K562 (cell line): ENCODE measurements at regions not wholly inside any gene's neighbourhood (a gene's known extent, or its start where the extent isn't known, plus 50 kb on each side); places are given as distances from the start of the nearest gene placed in this dataset.

Source experiments
- ATAC-seq: fragments of 200-7000 bp; cut with Tn5 transposase; 3 replicates; pipeline ENCODE4 v1.9.1; 2020; ENCODE audit warnings: moderate library complexity
- BruUV-seq: library from RNA; stranded (reverse); fragments of 400-500 nt; replicated peaks from 2 replicates; lab custom pipeline; 2021; lab: Mats Ljungman, UMichigan
- CTCF ChIA-PET: fragments of 300-600 bp; formaldehyde crosslinking; extraction: SDS; loops from one replicate; lab custom pipeline; 2021; ENCODE audit warnings: low intra/inter-chr PET ratio; lab: Yijun Ruan, JAX
- POLR2A ChIA-PET: fragments of 300-600, 350-650 bp; sonication (Branson Sonifier 250); formaldehyde crosslinking; extraction: SDS; loops from one replicate; lab custom pipeline; 2021; ENCODE audit warnings: antibody characterized with exemption, inconsistent platforms; lab: Yijun Ruan, JAX
- DNase-seq, 4 experiments: peaks; one replicate each; pipeline versions ENCODE4 v3.0.0 to v3.0.0-alpha.2; 2011 to 2018; ENCODE audit warnings: low spot score in 3 of 4, mixed read lengths in 3 of 4; ENCODE audit errors: extremely low read depth in 1 of 4
- FAIRE-seq: peaks from 2 replicates; lab custom pipeline; 2011; peaks lifted over from hg19 to GRCh38; lab: Jason Lieb, UNC
- H2AFZ ChIP-seq: 2 replicates; pipeline ENCODE4 v1.6.0; 2011; ENCODE audit warnings: low read depth, low read length, control low read depth, inconsistent platforms
- H3K27ac ChIP-seq: fragments of 200-600 bp; 3 replicates; pipeline ENCODE4 v1.8.0; 2011; ENCODE audit warnings: low read depth, mild to moderate bottlenecking, control low read depth, inconsistent platforms, low read length, moderate library complexity, mixed read lengths; ENCODE audit errors: extremely low read depth
- H3K27me3 ChIP-seq, 2 experiments: fragments of 300-600 bp in 1 of 2; 2 replicates in 1 of 2; 3 replicates in 1 of 2; pipeline versions ENCODE4 v1.6.0 to v1.8.0; 2011; ENCODE audit warnings: inconsistent platforms in 2 of 2, low read length in 2 of 2, mild to moderate bottlenecking in 1 of 2, mixed read lengths in 1 of 2, moderate library complexity in 1 of 2; ENCODE audit not compliant: control insufficient read depth in 2 of 2, insufficient read depth in 2 of 2
- H3K36me3 ChIP-seq: fragments of 300-600 bp; 3 replicates; pipeline ENCODE4 v1.8.0; 2011; ENCODE audit warnings: mild to moderate bottlenecking, low read length, inconsistent platforms; ENCODE audit not compliant: control insufficient read depth, insufficient read depth
- H3K4me1 ChIP-seq, 2 experiments: fragments of 200-600 bp in 1 of 2; replicated peaks in 1 of 2; 2 replicates in 1 of 2; 3 replicates in 1 of 2; pipeline versions ENCODE4 v1.5.1 to v1.8.0; 2011; ENCODE audit warnings: inconsistent platforms in 2 of 2, low read length in 2 of 2, mild to moderate bottlenecking in 1 of 2, mixed read lengths in 1 of 2, moderate library complexity in 1 of 2; ENCODE audit not compliant: control insufficient read depth in 2 of 2, insufficient read depth in 2 of 2
- H3K4me2 ChIP-seq: 2 replicates; pipeline ENCODE4 v1.6.1; 2011; ENCODE audit warnings: low read length, control low read depth, inconsistent platforms, mixed read lengths; ENCODE audit not compliant: insufficient read depth
- H3K4me3 ChIP-seq: fragments of 200-600 bp; sonication (generic), shearing (Covaris generic); 2 replicates; pipeline ENCODE4 v1.5.1; 2016; ENCODE audit warnings: control low read depth, inconsistent platforms
- H3K79me2 ChIP-seq: fragments of 200-600 bp; 3 replicates; pipeline ENCODE4 v1.8.0; 2011; ENCODE audit warnings: low read length, inconsistent platforms; ENCODE audit not compliant: control insufficient read depth, insufficient read depth
- H3K9ac ChIP-seq, 2 experiments: 2 replicates each; pipeline versions ENCODE4 v1.6.0 to v1.6.1; 2011; ENCODE audit warnings: low read depth in 2 of 2, low read length in 2 of 2, control low read depth in 1 of 2, inconsistent platforms in 1 of 2, mild to moderate bottlenecking in 1 of 2, mixed read lengths in 1 of 2; ENCODE audit not compliant: insufficient read depth in 1 of 2
- H3K9me1 ChIP-seq: one replicate; pipeline ENCODE4 v1.6.0; 2011; ENCODE audit warnings: inconsistent platforms, mild to moderate bottlenecking, low read length, moderate library complexity; ENCODE audit not compliant: control insufficient read depth, insufficient read depth
- H3K9me3 ChIP-seq: replicated peaks from 2 replicates; pipeline ENCODE4 v1.5.1; 2011; ENCODE audit warnings: low read depth, low read length, inconsistent platforms; ENCODE audit not compliant: control insufficient read depth, insufficient read depth
- H4K20me1 ChIP-seq: replicated peaks from 2 replicates; pipeline ENCODE4 v1.6.1; 2011; ENCODE audit warnings: low read length, inconsistent platforms, mixed read lengths; ENCODE audit not compliant: control insufficient read depth, insufficient read depth
- CBFA2T2 ChIP-seq: fragments of 450-650 bp; conservative IDR thresholded peaks from 2 replicates; pipeline ENCODE4 v1.6.1; 2017; ENCODE audit warnings: mild to moderate bottlenecking
- CHCHD3 ChIP-seq: fragments of 250-450 bp; sonication (Bioruptor Pico); IDR thresholded peaks from 2 replicates; pipeline ENCODE4 v2.1.2; 2022; ENCODE audit warnings: mild to moderate bottlenecking
- CREB1 ChIP-seq, 2 experiments: sonication (generic) in 1 of 2; formaldehyde crosslinking in 1 of 2; IDR thresholded peaks; 2 replicates each; pipeline versions ENCODE4 v1.6.1 to v1.8.0; 2012 to 2022; ENCODE audit warnings: inconsistent platforms in 1 of 2, mild to moderate bottlenecking in 1 of 2, missing genetic modification reagents in 1 of 2, moderate library complexity in 1 of 2
- FOXK2 ChIP-seq, 2 experiments: fragments of 450-650 bp; IDR thresholded peaks in 1 of 2; conservative IDR thresholded peaks in 1 of 2; 2 replicates each; pipeline ENCODE4 v1.6.1; 2016; ENCODE audit warnings: low read depth in 2 of 2, mild to moderate bottlenecking in 1 of 2
- JUND ChIP-seq, 2 experiments: IDR thresholded peaks; 2 replicates in 1 of 2; 3 replicates in 1 of 2; pipeline ENCODE4 v1.6.1; 2011; ENCODE audit warnings: borderline replicate concordance in 2 of 2, low read depth in 2 of 2, low read length in 2 of 2, improper control_type of control experiment in 1 of 2, missing biosample characterization in 1 of 2, missing genetic modification characterization in 1 of 2, missing genetic modification reagents in 1 of 2
- MTA3 ChIP-seq: fragments of 450-650 bp; formaldehyde crosslinking; IDR thresholded peaks from 2 replicates; pipeline ENCODE4 v1.6.1; 2017; ENCODE audit warnings: mild to moderate bottlenecking, borderline replicate concordance
- MYBL2 ChIP-seq, 2 experiments: fragments of 450-650 bp in 1 of 2; sonication (generic) in 1 of 2; formaldehyde crosslinking in 1 of 2; IDR thresholded peaks; 2 replicates each; pipeline versions ENCODE4 v1.6.1 to v1.8.1; 2017 to 2022; ENCODE audit warnings: borderline replicate concordance in 1 of 2, inconsistent platforms in 1 of 2, low read depth in 1 of 2, mild to moderate bottlenecking in 1 of 2, missing genetic modification reagents in 1 of 2, moderate library complexity in 1 of 2
- NEUROD1 ChIP-seq: fragments of 150-350 bp; IDR thresholded peaks from 2 replicates; pipeline ENCODE4 v1.6.1; 2014; ENCODE audit warnings: borderline replicate concordance, low read length, low read depth; ENCODE audit not compliant: partially characterized antibody
- POLR2H ChIP-seq: IDR thresholded peaks from 2 replicates; pipeline ENCODE4 v1.6.1; 2016; ENCODE audit warnings: missing genetic modification characterization, low read depth, mild to moderate bottlenecking, control low read depth, missing compliant biosample characterization, moderate library complexity
- RBM39 ChIP-seq: fragments of 200-400 bp; formaldehyde crosslinking; optimal IDR thresholded peaks from 2 replicates; pipeline ENCODE3; 2018; ENCODE audit warnings: low read depth, low read length
- SFPQ ChIP-seq: fragments of 200-400 bp; formaldehyde crosslinking; IDR thresholded peaks from 2 replicates; pipeline ENCODE4 v1.6.1; 2017; ENCODE audit warnings: mild to moderate bottlenecking, low read depth, low read length, moderate library complexity
- SMAD2 ChIP-seq: fragments of 150-350 bp; IDR thresholded peaks from 2 replicates; pipeline ENCODE4 v1.6.1; 2014; ENCODE audit warnings: low read depth, mild to moderate bottlenecking, low read length
- SP1 ChIP-seq: sonication (generic); formaldehyde crosslinking; IDR thresholded peaks from 2 replicates; pipeline ENCODE4 v1.8.1; 2022; ENCODE audit warnings: mild to moderate bottlenecking, missing genetic modification reagents
- ZBTB33 ChIP-seq: sonication (generic); formaldehyde crosslinking; IDR thresholded peaks from 2 replicates; pipeline ENCODE4 v1.8.1; 2023; ENCODE audit warnings: mild to moderate bottlenecking, missing genetic modification reagents
- ZNF239 ChIP-seq: fragments of 250-450 bp; sonication (Bioruptor Pico); IDR thresholded peaks from 2 replicates; pipeline ENCODE4 v1.4.0; 2020; ENCODE audit warnings: mild to moderate bottlenecking
- ZNF764 ChIP-seq: fragments of 250-450 bp; sonication (Bioruptor Pico); IDR thresholded peaks from 2 replicates; pipeline ENCODE4 v1.4.0; 2020; ENCODE audit warnings: low read depth, mild to moderate bottlenecking, moderate library complexity
- whole genome bisulfite sequencing: fragments of 100-300 bp; shearing (Covaris generic); methylation state at CpG from one replicate; pipeline ENCODE4 v1.1.6; 2016; ENCODE audit warnings: low coverage, mixed read lengths; ENCODE audit not compliant: insufficient coverage; ENCODE audit errors: missing lambda C conversion rate; 5-methylcytosine and 5-hydroxymethylcytosine counted together
- in situ Hi-C: fragments of 300-500 bp; cut with MboI; formaldehyde crosslinking; loops from 4 replicates; pipeline ENCODE4 v1.15.0; 2018; ENCODE audit warnings: inconsistent platforms, mixed read lengths
- intact Hi-C: fragments of 100-400 bp; cut with micrococcal nuclease; formaldehyde crosslinking; loops from 2 replicates; pipeline ENCODE4 v1.14.2; 2022

- Histone ChIP-seq H3K4me2 (peak overlapping the region; percentile 94), H3K9ac (peak overlapping the region; percentile 87 to 97), H3K36me3 (no peaks in the 10 kb centered on the region), H4K20me1 (no peaks in the 10 kb centered on the region), H3K4me1 (peaks cover 4 to 6% of the 10 kb centered on the region in 2 experiments; a peak in 3 of 5 replicates), H3K9me1 (no peaks in the 10 kb centered on the region), H3K4me3 (peak overlapping the region; percentile 62), H3K27ac (peak overlapping the region; percentile 87), H2AFZ (peak overlapping the region; percentile 95), H3K79me2 (peaks cover 15% of the 10 kb centered on the region; the same call in 2 of the 3 replicates), H3K27me3 (no peaks in the 10 kb centered on the region), H3K9me3 (no peaks in the 10 kb centered on the region)
- in situ Hi-C loops = no loop called here
- POLR2A ChIA-PET = interaction anchor here (1.2 to 1.5 kb wide), 2 partner anchors 12 to 13 kb away, joined by 3 to 4 read pairs; no protein-coding TSS in a partner anchor
- CTCF ChIA-PET = no interaction called here
- intact Hi-C loops = no loop called here
- DNase-seq (peak; percentile 49 to 89 (median 62)), ATAC-seq (peak; percentile 93), FAIRE-seq (peak; percentile 82)
- 2% methylated on average over 23 of the region's 32 CpGs for WGBS
- TSS peak; percentile 60 for BruUV-seq
- TF ChIP-seq ZBTB33 (CRISPR knock-in tag) (no peak), POLR2H (tag) (peak; percentile 60; the same call in 1 of the 2 replicates), SP1 (CRISPR knock-in tag) (no peak), MTA3 (peak; percentile 66; the same call in 1 of the 2 replicates), ZNF239 (no peak), FOXK2 (conservative IDR thresholded peaks at IDR 0.05 in 1 of 2, IDR thresholded peaks at IDR 0.05 in 1 of 2; ENCODE audit: low read depth in 2 of 2) (no peak), NEUROD1 (no peak), CHCHD3 (no peak), ZNF764 (CRISPR knock-in tag) (no peak), SMAD2 (no peak), JUND (IDR thresholded peaks at IDR 0.05; ENCODE audit: borderline replicate concordance, low read depth, low read length) (no peak), JUND (tag; IDR thresholded peaks at IDR 0.05; ENCODE audit: borderline replicate concordance, low read depth, low read length) (no peak; the same call in 2 of the 3 replicates), SFPQ (no peak), CBFA2T2 (no peak), RBM39 (no peak), CREB1 (IDR thresholded peaks at IDR 0.05) (no peak), CREB1 (CRISPR knock-in tag; IDR thresholded peaks at IDR 0.05) (0 out of 2 replicates have a peak, but pooled peaks have one; percentile 33), MYBL2 (IDR thresholded peaks at IDR 0.05; ENCODE audit: low read depth) (no peak), MYBL2 (CRISPR knock-in tag; IDR thresholded peaks at IDR 0.05; ENCODE audit: borderline replicate concordance) (no peak)
Measured at GRCh38 chr4:132344924-132345828, 803.9 kb upstream of the PCDH10 start.
